Brain microvascular endothelial cell (primary cell): ENCODE measurements at regions not wholly inside any gene's neighbourhood (a gene's known extent, or its start where the extent isn't known, plus 50 kb on each side); places are given as distances from the start of the nearest gene placed in this dataset.

Experiments used
- DNase-seq: peaks from one replicate; pipeline ENCODE4 v3.0.0-alpha.2; 2020
- H3K27ac ChIP-seq: fragments of 250-450 bp; sonication (Bioruptor Pico); 2 replicates; pipeline ENCODE4 v1.5.1; 2020; ENCODE audit warnings: mild to moderate bottlenecking, moderate library complexity
- H3K27me3 ChIP-seq: fragments of 250-450 bp; sonication (Bioruptor Pico); replicated peaks from 2 replicates; pipeline ENCODE4 v1.5.1; 2020; ENCODE audit warnings: mild to moderate bottlenecking
- H3K36me3 ChIP-seq: fragments of 250-450 bp; sonication (Bioruptor Pico); replicated peaks from 2 replicates; pipeline ENCODE4 v1.5.1; 2020; ENCODE audit warnings: mild to moderate bottlenecking
- H3K4me3 ChIP-seq: 2 replicates; pipeline ENCODE4 v1.5.1; 2011; ENCODE audit warnings: low read depth, mild to moderate bottlenecking, control low read depth, low read length, moderate library complexity
- CTCF ChIP-seq: IDR thresholded peaks from 2 replicates; pipeline ENCODE4 v1.5.1; 2011; ENCODE audit warnings: low read depth, mild to moderate bottlenecking, moderate library complexity, low read length, control low read depth, inconsistent platforms; ENCODE audit errors: missing control alignments
- in situ Hi-C: cut with HindIII; loops from 2 replicates; pipeline ENCODE4 v1.10.0; 2017; ENCODE audit warnings: low sequenced_read_pairs, low pct_ligation_motif_present

DNA sequence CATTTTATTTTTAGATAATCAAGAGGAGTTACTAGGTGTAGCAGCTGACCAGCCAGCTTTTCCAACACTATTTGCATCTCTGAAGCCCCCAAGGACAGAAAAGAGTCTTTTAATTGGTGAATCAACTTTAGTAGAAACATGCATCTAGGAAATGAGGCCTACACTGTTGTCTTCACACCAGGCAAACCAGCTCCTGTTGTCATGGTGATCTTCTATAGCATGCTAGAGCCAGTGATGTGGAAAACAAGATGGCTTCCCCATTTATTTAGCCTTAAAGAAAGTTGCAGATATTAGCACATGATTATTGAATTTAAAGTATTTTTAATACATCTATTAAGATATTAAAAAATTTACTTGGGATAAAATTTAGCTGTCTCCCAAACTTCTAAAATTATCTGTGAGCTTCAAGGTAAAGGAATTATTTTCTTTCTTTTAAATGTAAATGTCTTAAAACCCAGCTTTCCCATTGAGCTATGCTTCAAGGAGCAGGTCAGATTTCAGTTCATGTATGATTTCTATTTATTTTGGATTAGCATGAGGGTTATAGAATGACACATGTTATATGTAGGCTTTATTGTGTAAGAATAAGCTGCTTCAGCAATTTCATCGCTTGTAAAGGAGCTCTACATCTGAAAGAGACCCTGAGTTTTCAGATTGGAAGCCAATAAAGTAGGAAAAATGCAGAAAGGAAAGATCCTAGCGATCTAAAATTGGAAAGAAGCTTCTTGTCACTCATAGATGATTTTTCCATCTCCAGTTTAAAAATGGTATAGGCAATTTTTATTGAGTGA is 564.9 kb upstream of the CITED2 start:
- no peak overlapping the region for H3K27ac ChIP-seq
- in situ Hi-C loops = no loop called here

GRCh38 chr6:139932671-139933070 is 558.2 kb upstream of the CITED2 start:
- H3K4me3 ChIP-seq = no peak overlapping the region
- in situ Hi-C loops = no loop called here
- no peaks in the 10 kb centered on the region for H3K36me3 ChIP-seq
- DNase-seq = no peak
- no peak for TF ChIP-seq CTCF
- no peaks in the 10 kb centered on the region for H3K27me3 ChIP-seq
- no peak overlapping the region for H3K27ac ChIP-seq

More for the DNA sequence above, 564.9 kb upstream of the CITED2 start:
- DNase-seq = no peak
- Histone ChIP-seq H3K36me3 (no peaks in the 10 kb centered on the region), H3K27me3 (no peaks in the 10 kb centered on the region), H3K4me3 (no peak overlapping the region)
- no peak for TF ChIP-seq CTCF

DNA sequence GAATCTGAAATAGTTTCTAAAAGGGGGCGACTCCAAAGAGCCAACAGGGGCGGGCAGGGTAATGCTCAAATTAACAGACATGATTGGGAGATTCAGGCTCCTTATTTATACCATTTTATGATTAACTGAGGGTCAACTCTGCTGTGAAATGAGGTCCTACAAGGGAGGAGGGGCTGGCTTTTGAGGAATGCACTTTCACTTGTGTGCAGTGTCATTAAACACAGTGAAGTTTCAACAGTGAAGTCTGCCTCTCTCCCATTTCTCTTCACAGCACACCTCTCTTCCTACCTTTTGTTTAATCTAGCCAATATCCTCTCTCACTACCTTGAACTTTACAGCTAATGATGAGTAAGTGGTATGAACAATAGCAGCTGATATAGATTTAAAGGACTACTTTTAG is 557.3 kb upstream of the CITED2 start:
- no peak for DNase-seq
- no peak for TF ChIP-seq CTCF
- H3K36me3 ChIP-seq = no peaks in the 10 kb centered on the region
- H3K4me3 ChIP-seq = no peak overlapping the region
- in situ Hi-C loops = no loop called here
- no peaks in the 10 kb centered on the region for H3K27me3 ChIP-seq
- H3K27ac ChIP-seq = no peak overlapping the region

GRCh38 chr6:139927742-139928305 is 553.4 kb upstream of the CITED2 start:
- Histone ChIP-seq H3K4me3 (no peak overlapping the region), H3K27me3 (no peaks in the 10 kb centered on the region), H3K27ac (no peak overlapping the region), H3K36me3 (no peaks in the 10 kb centered on the region)
- no peak for TF ChIP-seq CTCF
- no peak for DNase-seq
- in situ Hi-C loops = no loop called here

DNA sequence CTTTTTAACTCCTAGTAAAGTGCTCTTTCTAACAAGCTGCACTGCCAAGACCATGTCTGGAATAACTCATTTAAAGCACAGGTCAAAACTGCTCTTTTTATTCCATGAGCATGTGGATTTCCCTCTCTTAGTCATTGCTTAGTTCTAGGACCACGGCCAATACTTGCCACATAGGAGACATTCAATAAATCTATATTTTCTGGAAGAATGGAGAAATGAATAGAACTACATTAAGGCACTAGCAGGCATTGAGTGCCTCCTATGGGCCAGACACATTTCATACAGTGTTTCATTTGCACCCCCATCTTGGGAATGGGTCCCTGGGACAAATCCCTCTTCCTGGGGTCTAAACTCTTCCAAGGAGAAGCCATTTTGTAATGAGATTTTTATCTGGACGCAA is 552.8 kb upstream of the CITED2 start:
- peak overlapping the region; percentile 44 for H3K27ac ChIP-seq
- in situ Hi-C loops = no loop called here

More for the DNA sequence above, 552.8 kb upstream of the CITED2 start:
- H3K4me3 ChIP-seq = no peak overlapping the region
- no peaks in the 10 kb centered on the region for H3K36me3 ChIP-seq
- peak; percentile 71 for DNase-seq
- TF ChIP-seq CTCF = peak; percentile 61
- no peaks in the 10 kb centered on the region for H3K27me3 ChIP-seq
